ENCODE measurements at regions not wholly inside any gene's neighbourhood (a gene's known extent, or its start where the extent isn't known, plus 50 kb on each side); places are given as distances from the start of the nearest gene placed in this dataset.
"Not testable (repeated sequence)": the region's sequence is repeated elsewhere in the genome, so short reads cannot be mapped to it uniquely, and the experiment has no call there.

DNA sequence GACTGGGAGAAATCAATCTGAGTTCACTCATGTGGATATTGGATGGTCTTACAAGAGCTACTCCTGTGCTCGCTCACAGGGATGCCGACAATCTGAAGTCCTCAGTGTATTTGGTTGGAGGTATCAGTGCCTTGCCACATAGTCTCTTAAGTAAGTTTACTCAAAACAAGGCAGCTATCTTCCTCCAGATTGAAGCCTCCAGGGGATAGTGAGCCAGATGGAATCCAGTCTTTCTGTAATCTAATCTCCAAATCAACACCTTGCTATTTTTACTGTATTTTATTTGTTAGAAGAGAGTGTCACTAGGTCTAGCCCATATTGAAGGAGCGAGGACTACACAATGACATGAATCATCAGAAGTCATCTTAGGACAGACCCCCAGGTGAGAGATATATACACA, 456.6 kb upstream of the POT1 start:
- no peak for DNase-seq (ENCODE audit: low spot score)

DNA sequence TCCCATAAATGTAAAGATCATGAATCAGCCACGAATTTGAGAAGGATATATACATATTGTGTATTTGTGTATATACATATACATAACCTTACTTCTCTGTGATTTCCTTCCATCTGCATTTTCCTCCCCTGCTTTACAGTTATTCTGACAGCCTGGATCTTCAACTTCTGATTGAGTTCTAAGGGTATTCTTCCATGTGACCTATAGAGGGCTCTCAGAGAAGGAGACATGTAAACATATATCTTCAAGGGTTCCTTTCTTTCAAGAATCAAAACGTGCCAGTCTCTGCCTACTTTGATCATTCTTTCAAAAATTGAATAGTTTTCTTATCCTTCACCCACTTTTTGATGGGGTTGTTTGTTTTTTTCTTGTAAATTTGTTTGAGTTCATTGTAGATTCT, 453.7 kb upstream of the POT1 start:
- DNase-seq (ENCODE audit: low spot score): peak; percentile 12

GRCh38 chr7:125382401-125382800, 452.8 kb upstream of the POT1 start:
- DNase-seq (ENCODE audit: low spot score): no peak

GRCh38 chr7:125375942-125376341, 446.3 kb upstream of the POT1 start:
- DNase-seq (ENCODE audit: low spot score): no peak

- DNase-seq (ENCODE audit: low spot score): no peak
Measured at GRCh38 chr7:125370502-125370901, 440.9 kb upstream of the POT1 start.

- no peak for DNase-seq (ENCODE audit: low spot score)
Measured at GRCh38 chr7:125363873-125364272, 434.2 kb upstream of the POT1 start.

DNA sequence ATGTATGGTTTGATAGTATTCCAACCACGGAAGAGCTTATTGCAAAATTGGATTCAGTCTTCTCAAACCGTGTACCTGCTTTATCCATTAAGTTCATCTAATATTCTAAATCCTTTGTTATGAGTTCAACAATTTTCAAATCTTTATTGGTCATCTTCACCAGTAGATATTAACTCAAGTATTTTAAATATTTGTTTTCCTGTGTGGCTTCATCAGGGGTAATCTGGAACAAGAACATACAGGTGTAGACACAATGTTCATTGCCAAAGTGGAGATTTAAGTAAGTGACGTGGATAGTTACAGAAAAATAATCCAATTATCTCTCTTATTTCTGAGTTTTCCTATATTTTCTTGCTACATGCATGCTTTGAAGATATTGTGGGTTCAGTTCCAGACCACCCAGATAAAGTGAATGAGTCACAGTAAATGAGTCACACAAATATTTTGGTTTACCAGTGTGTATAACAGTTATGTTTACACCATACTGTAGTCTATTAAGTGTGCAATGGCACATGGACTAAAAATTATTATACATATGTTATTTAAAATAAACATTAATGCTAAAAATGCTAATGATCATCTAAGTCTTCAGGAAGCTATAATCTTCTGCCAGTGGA, 429.0 kb upstream of the POT1 start:
- DNase-seq (ENCODE audit: low spot score): no peak

DNA sequence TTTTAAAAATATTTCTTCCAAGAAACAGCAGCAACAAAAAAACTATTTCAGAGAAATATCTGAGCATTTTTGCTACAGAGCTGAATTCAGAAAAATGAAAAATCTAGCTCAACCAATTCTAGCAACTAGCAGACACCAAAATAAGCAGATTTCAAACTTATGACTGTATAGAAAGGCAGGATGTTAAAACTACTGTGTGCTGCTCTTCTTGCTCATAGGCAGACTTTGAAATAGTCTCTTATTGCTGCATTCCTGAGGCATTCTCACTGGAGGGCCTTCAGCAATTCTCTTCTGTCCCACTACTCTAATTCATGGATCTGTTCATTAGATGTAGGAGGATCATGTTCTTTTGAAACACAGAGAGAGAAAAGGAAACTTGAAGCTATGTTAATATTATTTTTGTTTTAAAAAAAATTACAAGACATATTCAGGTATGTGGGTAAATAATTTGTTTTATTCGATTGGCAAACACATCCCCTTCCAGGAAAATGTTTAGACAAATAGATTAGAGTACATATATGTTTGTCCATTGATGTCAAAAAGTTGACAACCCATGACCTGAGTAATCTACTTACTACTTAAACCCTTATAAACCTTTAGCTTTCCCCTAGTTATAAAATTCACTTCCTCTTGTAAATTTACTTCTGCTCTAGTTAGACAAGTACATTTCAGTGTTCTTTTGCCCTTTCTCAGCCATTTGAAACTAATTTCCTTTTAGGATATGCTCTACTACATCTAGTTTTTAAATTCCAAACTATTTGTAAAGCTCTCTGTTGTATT, 428.2 kb upstream of the POT1 start:
- no peak for DNase-seq (ENCODE audit: low spot score)

DNA sequence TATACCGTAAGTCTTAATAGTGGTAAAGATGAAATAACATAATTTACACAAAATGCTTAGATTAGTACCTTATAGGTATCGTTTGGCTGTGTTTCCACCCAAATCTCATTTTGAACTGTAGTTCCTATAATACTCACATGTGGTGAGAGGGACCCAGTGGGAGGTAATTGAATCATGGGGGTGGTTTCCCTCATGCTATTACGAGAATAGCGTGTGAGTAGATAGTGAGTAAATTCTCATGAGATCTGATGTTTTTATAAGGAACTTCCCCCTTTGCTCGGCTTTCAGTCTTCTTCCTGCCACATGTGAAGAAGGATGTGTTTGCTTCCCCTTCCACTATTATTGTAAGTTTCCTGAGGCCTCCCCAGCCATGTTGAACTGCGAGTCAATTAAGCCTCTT, 426.3 kb upstream of the POT1 start:
- DNase-seq (ENCODE audit: low spot score): no peak

- peak; percentile 12 for DNase-seq (ENCODE audit: low spot score)
Measured at GRCh38 chr7:125347269-125347668, 417.6 kb upstream of the POT1 start.

DNA sequence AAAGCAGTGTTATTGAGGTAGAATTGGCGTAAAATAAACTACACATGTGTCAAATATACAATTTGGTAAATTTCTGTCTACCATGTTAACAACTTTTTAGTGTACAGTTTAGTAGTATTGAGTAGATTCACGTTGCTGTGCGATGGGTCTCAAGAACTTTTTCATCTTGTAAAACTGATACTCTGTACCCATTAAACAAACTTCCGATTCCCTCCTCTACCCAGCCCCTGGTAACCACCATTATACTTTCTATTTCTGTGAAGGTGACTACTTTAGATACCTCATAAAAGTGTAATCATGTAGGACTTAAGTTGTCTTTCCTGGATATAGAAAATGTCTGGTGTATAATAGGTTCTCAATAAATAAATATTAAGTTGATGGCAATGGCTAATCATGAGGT, 408.5 kb upstream of the POT1 start:
- no peak for DNase-seq (ENCODE audit: low spot score)

DNA sequence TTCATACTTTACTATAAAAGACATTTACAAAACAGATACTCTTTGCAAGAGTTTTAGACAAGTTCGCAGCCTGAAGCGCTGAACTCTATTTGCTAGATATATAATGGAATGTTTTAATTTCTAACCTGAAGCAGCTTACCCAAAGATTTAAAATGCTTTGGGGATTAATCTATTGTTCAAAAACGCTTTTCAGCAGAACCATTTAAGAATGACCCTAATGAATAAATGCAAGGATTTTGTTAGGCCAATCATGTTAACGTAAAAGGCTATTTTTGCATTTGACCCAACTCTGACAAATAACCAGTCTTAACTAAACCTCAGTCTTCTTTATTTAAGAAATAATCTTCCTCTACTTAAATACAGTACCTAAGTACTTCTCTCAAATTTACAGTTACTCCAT, 406.7 kb upstream of the POT1 start:
- no peak for DNase-seq (ENCODE audit: low spot score)

- DNase-seq (ENCODE audit: low spot score): no peak
Measured at GRCh38 chr7:125326666-125327255, 397.1 kb upstream of the POT1 start.

- DNase-seq (ENCODE audit: low spot score): no peak
Measured at GRCh38 chr7:125316466-125316865, 386.8 kb upstream of the POT1 start.

DNA sequence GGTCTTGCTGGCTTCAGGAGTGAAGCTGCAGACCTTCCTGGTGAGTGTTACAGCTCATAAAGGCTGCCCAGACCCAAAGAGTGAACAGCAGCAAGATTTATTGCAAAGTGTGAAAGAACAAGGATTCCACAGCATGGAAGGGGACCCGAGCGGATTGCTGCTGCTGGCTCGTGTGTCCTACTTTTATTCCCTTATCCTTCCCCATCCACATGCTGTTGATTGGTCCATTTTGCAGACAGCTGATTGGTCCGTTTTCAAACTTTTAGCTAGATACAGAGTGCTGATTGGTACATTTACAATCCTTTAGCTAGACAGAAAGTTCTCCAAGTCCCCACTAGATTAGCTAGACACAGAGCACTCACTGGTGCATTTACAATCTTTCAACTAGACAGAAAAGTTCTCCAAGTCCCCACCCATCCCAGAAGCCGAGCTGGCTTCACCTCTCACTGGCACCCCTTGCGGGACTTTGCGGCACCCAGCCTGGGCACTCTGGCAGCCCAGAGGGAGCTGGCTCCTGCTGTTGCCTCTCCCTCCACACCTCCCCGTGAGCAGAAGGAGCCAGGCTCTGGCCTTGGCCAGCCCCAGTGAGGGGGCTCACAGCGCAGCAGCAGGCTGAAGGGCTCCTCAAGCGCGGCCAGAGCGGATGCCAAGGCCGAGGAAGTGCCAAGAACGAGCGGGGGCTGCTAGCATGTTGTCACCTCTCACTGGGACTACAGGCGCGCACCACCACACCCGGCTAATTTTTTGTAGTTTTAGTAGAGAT, 369.6 kb upstream of the POT1 start:
- no peak for DNase-seq (ENCODE audit: low spot score)

- DNase-seq (ENCODE audit: low spot score): no peak
Measured at GRCh38 chr7:125279961-125280360, 350.3 kb upstream of the POT1 start.

- DNase-seq (ENCODE audit: low spot score): no peak
Measured at GRCh38 chr7:125278318-125278717, 348.7 kb upstream of the POT1 start.

DNA sequence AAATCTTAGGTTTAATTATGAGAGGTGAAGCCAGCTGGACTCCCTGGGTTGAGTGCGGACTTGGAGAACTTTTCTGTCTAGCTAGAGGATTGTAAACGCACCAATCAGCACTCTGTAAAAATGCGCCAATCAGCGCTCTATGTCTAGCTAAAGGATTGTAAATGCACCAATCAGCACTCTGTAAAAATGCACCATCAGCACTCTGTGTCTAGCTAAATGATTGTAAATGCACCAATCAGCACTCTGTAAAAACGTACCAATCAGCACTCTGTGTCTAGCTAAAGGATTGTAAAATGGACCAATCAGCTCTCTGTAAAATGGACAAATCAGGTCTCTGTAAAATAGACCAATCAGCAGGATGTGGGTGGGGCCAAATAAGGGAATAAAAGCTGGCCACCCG, 345.1 kb upstream of the POT1 start:
- DNase-seq (ENCODE audit: low spot score): not testable (repeated sequence)

- DNase-seq (ENCODE audit: low spot score): not testable (repeated sequence)
Measured at GRCh38 chr7:125264174-125264856, 334.7 kb upstream of the POT1 start.

DNA sequence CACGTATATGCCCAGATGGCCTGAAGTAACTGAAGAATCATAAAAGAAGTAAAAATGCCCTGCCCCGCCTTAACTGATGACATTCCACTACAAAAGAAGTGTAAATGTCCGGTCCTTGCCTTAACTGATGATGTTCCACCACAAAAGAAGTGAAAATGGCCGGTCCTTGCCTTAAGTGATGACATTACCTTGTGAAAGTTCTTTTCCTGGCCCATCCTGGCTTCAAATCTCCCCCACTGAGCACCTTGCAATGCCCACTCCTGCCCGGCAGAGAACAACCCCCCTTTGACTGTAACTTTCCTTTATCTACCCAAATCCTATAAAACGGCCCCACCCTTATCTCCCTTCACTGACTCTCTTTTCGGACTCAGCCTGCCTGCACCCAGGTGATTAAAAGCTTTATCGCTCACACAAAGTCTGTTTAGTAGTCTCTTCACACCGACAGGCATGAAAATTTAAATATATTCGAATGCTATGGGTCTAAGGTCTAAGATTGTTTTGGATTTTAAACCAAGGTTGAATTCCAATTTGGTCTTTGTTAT, 329.3 kb upstream of the POT1 start:
- not testable (repeated sequence) for DNase-seq (ENCODE audit: low spot score)

DNA sequence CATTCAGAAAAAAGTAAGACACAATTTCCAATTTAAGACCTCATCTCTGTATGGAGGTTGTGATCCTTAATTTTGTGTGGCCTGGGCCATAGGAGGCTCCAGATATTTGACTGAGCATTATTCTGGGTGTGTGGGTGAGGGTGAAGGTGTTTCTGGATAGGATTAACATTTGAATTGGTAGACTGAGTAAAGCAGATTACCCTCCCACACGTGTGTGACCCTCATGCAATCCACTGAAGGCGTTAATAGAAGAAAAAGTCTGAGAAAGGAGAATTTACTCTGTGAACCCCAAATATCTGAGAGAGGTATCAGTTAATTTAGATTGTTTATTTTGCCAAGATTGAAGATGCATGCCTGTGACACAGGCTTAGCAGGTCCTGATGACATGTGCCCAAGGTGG, 328.0 kb upstream of the POT1 start:
- no peak for DNase-seq (ENCODE audit: low spot score)

GRCh38 chr7:125256446-125256845, 326.8 kb upstream of the POT1 start:
- DNase-seq (ENCODE audit: low spot score): no peak

All from COLO829 (cell line).